M059J (cell line): ENCODE measurements at regions not wholly inside any gene's neighbourhood (a gene's known extent, or its start where the extent isn't known, plus 50 kb on each side); places are given as distances from the start of the nearest gene placed in this dataset.

ENCODE experiments used
- DNase-seq: peaks from one replicate; pipeline ENCODE4 v3.0.0-alpha.2; 2012; ENCODE audit warnings: low read depth

GRCh38 chr3:21801631-21802030 lies 50.6 kb upstream of the ZNF385D start:
- DNase-seq: no peak

GRCh38 chr3:21803604-21804003 lies 52.6 kb upstream of the ZNF385D start:
- no peak for DNase-seq

GRCh38 chr3:21804330-21804729 lies 53.3 kb upstream of the ZNF385D start:
- no peak for DNase-seq

GRCh38 chr3:21806733-21807132 lies 55.7 kb upstream of the ZNF385D start:
- no peak for DNase-seq

- no peak for DNase-seq
These were observed 74.7 kb upstream of the ZNF385D start for GRCh38 chr3:21825684-21826083.

GRCh38 chr3:21826416-21826815 lies 75.4 kb upstream of the ZNF385D start:
- peak; percentile 15 for DNase-seq

- no peak for DNase-seq
These were observed 79.5 kb upstream of the ZNF385D start for GRCh38 chr3:21830541-21830940.

- DNase-seq: no peak
These were observed 84.3 kb upstream of the ZNF385D start for GRCh38 chr3:21835264-21835663.

GRCh38 chr3:21836227-21836626 lies 85.2 kb upstream of the ZNF385D start:
- DNase-seq: no peak

- no peak for DNase-seq
These were observed 88.2 kb upstream of the ZNF385D start for GRCh38 chr3:21839176-21839575.

- DNase-seq: peak; percentile 79
These were observed 88.6 kb upstream of the ZNF385D start for GRCh38 chr3:21839592-21839991.

- peak; percentile 0 for DNase-seq
These were observed 96.0 kb upstream of the ZNF385D start for GRCh38 chr3:21847005-21847404.

GRCh38 chr3:21859124-21860081 lies 108.4 kb upstream of the ZNF385D start:
- no peak for DNase-seq

GRCh38 chr3:21860082-21860475 lies 109.1 kb upstream of the ZNF385D start:
- no peak for DNase-seq

- DNase-seq: no peak
These were observed 109.6 kb upstream of the ZNF385D start for GRCh38 chr3:21860657-21861056.

- DNase-seq: no peak
These were observed 125.8 kb upstream of the ZNF385D start for GRCh38 chr3:21876782-21877181.

- no peak for DNase-seq
These were observed 126.3 kb upstream of the ZNF385D start for GRCh38 chr3:21877214-21877754.

- no peak for DNase-seq
These were observed 128.3 kb upstream of the ZNF385D start for GRCh38 chr3:21879184-21879886.

- no peak for DNase-seq
These were observed 137.6 kb upstream of the ZNF385D start for GRCh38 chr3:21888656-21889055.

- no peak for DNase-seq
These were observed 138.2 kb upstream of the ZNF385D start for GRCh38 chr3:21889166-21889565.

GRCh38 chr3:21892104-21892503 lies 141.1 kb upstream of the ZNF385D start:
- no peak for DNase-seq

GRCh38 chr3:21893242-21893641 lies 142.2 kb upstream of the ZNF385D start:
- DNase-seq: peak; percentile 28
